KMS-11 (cell line): ENCODE measurements at regions not wholly inside any gene's neighbourhood (a gene's known extent, or its start where the extent isn't known, plus 50 kb on each side); places are given as distances from the start of the nearest gene placed in this dataset.
"Not testable (repeated sequence)": the region's sequence is repeated elsewhere in the genome, so short reads cannot be mapped to it uniquely, and the experiment has no call there.

Source experiments
- H2AFZ ChIP-seq: fragments of 200-600 bp; sonication (generic); 2 replicates; pipeline ENCODE4 v1.6.1; 2016; ENCODE audit warnings: antibody characterized with exemption, mixed run types, low read depth
- H3K27ac ChIP-seq: fragments of 200-600 bp; sonication (generic); 2 replicates; pipeline ENCODE4 v1.6.1; 2016; ENCODE audit warnings: mild to moderate bottlenecking, mixed run types
- H3K27me3 ChIP-seq: fragments of 200-600 bp; sonication (generic); 2 replicates; pipeline ENCODE4 v1.6.1; 2017; ENCODE audit warnings: mild to moderate bottlenecking, low read depth, mixed run types, moderate library complexity; ENCODE audit not compliant: insufficient read depth
- H3K36me3 ChIP-seq: fragments of 200-600 bp; sonication (generic); 2 replicates; pipeline ENCODE4 v1.6.1; 2017; ENCODE audit warnings: mild to moderate bottlenecking, mixed run types; ENCODE audit not compliant: insufficient read depth
- H3K4me1 ChIP-seq: fragments of 200-600 bp; sonication (generic); 2 replicates; pipeline ENCODE4 v1.6.1; 2016; ENCODE audit warnings: mild to moderate bottlenecking, low read depth, mixed run types; ENCODE audit not compliant: poor library complexity, severe bottlenecking
- H3K4me2 ChIP-seq: fragments of 200-600 bp; sonication (generic); 2 replicates; pipeline ENCODE4 v1.7.0; 2016; ENCODE audit warnings: mild to moderate bottlenecking, mixed run types
- H3K4me3 ChIP-seq: fragments of 200-600 bp; sonication (generic); IDR thresholded peaks from 2 replicates; pipeline ENCODE4 v1.6.1; 2017; ENCODE audit warnings: low read depth, low read length, mixed read lengths; ENCODE audit not compliant: insufficient read depth
- H3K79me2 ChIP-seq: fragments of 200-600 bp; sonication (generic); 2 replicates; pipeline ENCODE4 v1.6.1; 2016; ENCODE audit warnings: low read depth, mixed run types; ENCODE audit not compliant: insufficient read depth
- H3K9ac ChIP-seq: fragments of 200-600 bp; sonication (generic); 2 replicates; pipeline ENCODE4 v1.6.1; 2016; ENCODE audit warnings: mild to moderate bottlenecking, mixed run types
- H4K20me1 ChIP-seq: fragments of 200-600 bp; sonication (generic); 2 replicates; pipeline ENCODE4 v1.6.1; 2016; ENCODE audit warnings: mild to moderate bottlenecking, mixed run types; ENCODE audit not compliant: insufficient read depth
- TF ChIP-seq, protein P1 (sequence below): fragments of 200-600 bp; sonication (generic); conservative IDR thresholded peaks from 2 replicates; pipeline ENCODE4 v1.6.1; 2017; ENCODE audit warnings: low read depth, mild to moderate bottlenecking, antibody characterized with exemption, low read length, moderate library complexity, mixed read lengths

DNA sequence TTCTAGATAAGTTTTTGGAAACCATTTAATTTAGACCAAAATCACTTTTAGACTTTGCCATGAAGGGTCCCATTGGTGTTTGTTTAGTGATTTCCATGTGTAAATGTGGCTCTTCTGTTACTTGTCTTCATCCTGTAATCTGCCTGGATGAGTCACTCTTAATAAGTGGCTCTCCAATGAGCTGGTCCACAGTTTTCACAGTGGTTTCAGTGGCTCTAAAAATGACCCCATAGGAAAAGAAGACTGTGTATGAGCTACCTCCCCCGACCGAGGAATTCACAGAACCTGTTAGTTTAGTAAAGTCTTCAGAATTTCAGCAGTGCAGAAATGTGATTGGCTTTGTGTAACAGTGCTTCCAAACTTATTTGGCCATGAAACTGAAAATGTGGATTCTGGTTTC is 492.0 kb upstream of the MARCKS start:
- TF ChIP-seq, protein P1, sequence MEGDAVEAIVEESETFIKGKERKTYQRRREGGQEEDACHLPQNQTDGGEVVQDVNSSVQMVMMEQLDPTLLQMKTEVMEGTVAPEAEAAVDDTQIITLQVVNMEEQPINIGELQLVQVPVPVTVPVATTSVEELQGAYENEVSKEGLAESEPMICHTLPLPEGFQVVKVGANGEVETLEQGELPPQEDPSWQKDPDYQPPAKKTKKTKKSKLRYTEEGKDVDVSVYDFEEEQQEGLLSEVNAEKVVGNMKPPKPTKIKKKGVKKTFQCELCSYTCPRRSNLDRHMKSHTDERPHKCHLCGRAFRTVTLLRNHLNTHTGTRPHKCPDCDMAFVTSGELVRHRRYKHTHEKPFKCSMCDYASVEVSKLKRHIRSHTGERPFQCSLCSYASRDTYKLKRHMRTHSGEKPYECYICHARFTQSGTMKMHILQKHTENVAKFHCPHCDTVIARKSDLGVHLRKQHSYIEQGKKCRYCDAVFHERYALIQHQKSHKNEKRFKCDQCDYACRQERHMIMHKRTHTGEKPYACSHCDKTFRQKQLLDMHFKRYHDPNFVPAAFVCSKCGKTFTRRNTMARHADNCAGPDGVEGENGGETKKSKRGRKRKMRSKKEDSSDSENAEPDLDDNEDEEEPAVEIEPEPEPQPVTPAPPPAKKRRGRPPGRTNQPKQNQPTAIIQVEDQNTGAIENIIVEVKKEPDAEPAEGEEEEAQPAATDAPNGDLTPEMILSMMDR, result no peak
- H2AFZ ChIP-seq, result no peak overlapping the region
- no peak overlapping the region for H3K9ac ChIP-seq

DNA sequence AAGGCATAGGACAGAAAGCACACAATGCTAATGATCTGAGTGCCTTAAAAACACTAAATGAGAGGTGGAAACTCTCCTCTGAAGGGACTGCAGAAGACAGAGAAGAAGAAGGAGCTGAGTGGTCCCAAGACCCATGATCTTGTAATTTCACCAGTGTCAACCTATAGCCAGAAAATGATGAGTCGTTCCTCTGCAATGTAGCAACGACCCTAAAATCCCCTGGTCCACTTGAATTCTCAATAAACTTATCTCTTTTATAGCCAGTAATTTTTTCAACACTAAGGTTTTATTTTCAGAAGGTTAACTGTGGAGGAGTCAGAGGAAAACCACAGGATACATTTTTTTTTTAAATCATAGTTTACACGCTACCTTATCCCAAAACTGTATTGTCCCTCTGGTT is 490.6 kb upstream of the MARCKS start:
- Histone ChIP-seq H3K27me3 (no peaks in the 10 kb centered on the region), H2AFZ (no peak overlapping the region), H4K20me1 (no peaks in the 10 kb centered on the region), H3K36me3 (no peaks in the 10 kb centered on the region), H3K27ac (no peak overlapping the region), H3K4me2 (no peak overlapping the region), H3K4me3 (no peak overlapping the region), H3K4me1 (peaks cover 4% of the 10 kb centered on the region), H3K79me2 (no peaks in the 10 kb centered on the region), H3K9ac (no peak overlapping the region)
- TF ChIP-seq, protein P1, result no peak

More for the DNA sequence above, 492.0 kb upstream of the MARCKS start:
- Histone ChIP-seq H3K27ac (no peak overlapping the region), H3K4me3 (no peak overlapping the region), H3K4me1 (peaks cover 4% of the 10 kb centered on the region), H3K4me2 (no peak overlapping the region), H3K27me3 (no peaks in the 10 kb centered on the region), H3K36me3 (no peaks in the 10 kb centered on the region), H4K20me1 (no peaks in the 10 kb centered on the region), H3K79me2 (no peaks in the 10 kb centered on the region)

DNA sequence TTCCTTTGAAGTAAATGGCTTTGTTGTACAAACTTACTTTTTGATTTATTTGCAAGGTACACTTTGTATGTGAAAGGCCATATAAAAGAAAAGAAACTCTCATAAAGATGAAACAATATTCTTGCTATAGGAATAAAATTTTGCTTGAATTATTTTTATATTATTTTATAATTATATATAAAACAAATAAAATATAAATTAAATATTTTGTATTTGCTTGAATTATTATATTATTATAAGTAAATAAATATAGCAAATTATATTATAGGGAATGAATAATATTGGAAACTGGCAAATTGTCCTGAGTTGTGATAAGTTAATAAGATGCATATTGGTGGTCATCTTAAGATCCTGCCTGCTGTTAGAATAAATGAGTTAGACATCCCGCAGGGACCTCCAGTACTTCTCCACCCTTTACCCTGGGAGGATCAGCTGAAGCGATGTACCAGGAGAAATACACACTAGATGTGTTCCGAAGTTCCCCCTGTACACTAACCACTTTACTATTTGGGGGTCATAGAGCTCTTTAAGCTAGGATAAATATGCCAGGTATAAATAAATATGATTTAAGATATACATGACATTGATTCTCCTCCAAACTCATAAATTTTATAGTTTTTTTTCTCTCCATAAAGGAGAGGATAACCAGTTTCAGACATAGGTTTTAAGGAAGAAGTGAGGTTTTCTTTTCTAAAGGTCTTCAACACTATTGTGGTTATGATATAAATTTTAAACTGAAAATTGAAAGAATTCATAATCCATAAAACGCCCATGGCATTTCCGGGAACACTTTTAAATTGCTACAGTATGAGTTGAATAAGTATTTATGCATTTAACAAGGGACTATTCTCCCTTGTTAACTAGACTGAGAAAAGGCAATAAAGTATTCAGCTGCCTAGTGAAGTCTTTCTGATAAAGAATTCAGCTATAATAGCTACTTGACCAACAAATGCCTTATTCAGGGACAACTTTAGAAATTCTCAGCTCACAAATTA is 486.3 kb upstream of the MARCKS start:
- Histone ChIP-seq H3K27ac (no peak overlapping the region), H4K20me1 (no peaks in the 10 kb centered on the region), H3K36me3 (no peaks in the 10 kb centered on the region), H3K4me2 (no peak overlapping the region), H3K79me2 (no peaks in the 10 kb centered on the region), H2AFZ (no peak overlapping the region), H3K4me3 (no peak overlapping the region), H3K9ac (no peak overlapping the region), H3K4me1 (no peaks in the 10 kb centered on the region), H3K27me3 (no peaks in the 10 kb centered on the region)
- TF ChIP-seq, protein P1, result no peak

DNA sequence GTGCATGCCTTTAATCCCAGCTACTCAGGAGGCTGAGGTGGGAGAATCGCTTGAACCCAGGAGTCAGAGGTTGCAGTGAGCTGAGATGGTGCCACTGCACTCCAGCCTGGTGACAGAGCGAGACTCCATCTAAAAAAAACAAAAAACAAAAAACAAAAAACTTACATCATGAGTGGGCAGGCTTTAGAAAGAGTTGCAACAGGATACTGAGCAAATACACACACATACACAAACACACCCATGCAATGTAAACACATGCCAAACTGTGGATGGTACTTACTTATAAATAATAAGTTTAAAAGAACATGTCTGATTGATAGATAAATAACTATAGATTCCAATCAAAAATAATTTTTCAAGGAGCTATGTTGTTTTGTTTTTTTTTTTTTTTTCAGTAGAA is 481.7 kb upstream of the MARCKS start:
- not testable (repeated sequence) for H3K27me3 ChIP-seq, H4K20me1 ChIP-seq, H3K4me3 ChIP-seq, H3K27ac ChIP-seq, H3K79me2 ChIP-seq, H3K36me3 ChIP-seq, H3K4me2 ChIP-seq, H2AFZ ChIP-seq, H3K4me1 ChIP-seq, H3K9ac ChIP-seq
